ENCODE measurements at regions not wholly inside any gene's neighbourhood (a gene's known extent, or its start where the extent isn't known, plus 50 kb on each side); places are given as distances from the start of the nearest gene placed in this dataset.

- DNase-seq = no peak
- H3K27ac Mint-ChIP-seq = no peak overlapping the region
- no peaks in the 10 kb centered on the region for H3K9me3 Mint-ChIP-seq
- no peak overlapping the region for H3K4me3 Mint-ChIP-seq
- H3K27me3 Mint-ChIP-seq = no peaks in the 10 kb centered on the region
- no peaks in the 10 kb centered on the region for H3K4me1 Mint-ChIP-seq
- no peaks in the 10 kb centered on the region for H3K36me3 Mint-ChIP-seq
Observed at GRCh38 chr3:194830978-194831377, 145.3 kb downstream of the FAM43A start.

GRCh38 chr3:194832346-194833104, 146.8 kb downstream of the FAM43A start:
- Mint-ChIP-seq H3K4me3 (no peak overlapping the region), H3K4me1 (no peaks in the 10 kb centered on the region), H3K36me3 (no peaks in the 10 kb centered on the region), H3K27ac (no peak overlapping the region), H3K27me3 (no peaks in the 10 kb centered on the region), H3K9me3 (no peaks in the 10 kb centered on the region)
- no peak for DNase-seq

- H3K27ac Mint-ChIP-seq = no peak overlapping the region
Observed at GRCh38 chr3:194833114-194833910, 147.6 kb downstream of the FAM43A start.

GRCh38 chr3:194836661-194837060, 151.0 kb downstream of the FAM43A start:
- H3K27ac Mint-ChIP-seq = no peak overlapping the region
- no peak for DNase-seq
- H3K4me3 Mint-ChIP-seq = no peak overlapping the region
- no peaks in the 10 kb centered on the region for H3K4me1 Mint-ChIP-seq
- no peaks in the 10 kb centered on the region for H3K27me3 Mint-ChIP-seq
- H3K9me3 Mint-ChIP-seq = no peaks in the 10 kb centered on the region
- no peaks in the 10 kb centered on the region for H3K36me3 Mint-ChIP-seq

More at GRCh38 chr3:194833114-194833910, 147.6 kb downstream of the FAM43A start:
- Mint-ChIP-seq H3K9me3 (no peaks in the 10 kb centered on the region), H3K4me1 (no peaks in the 10 kb centered on the region), H3K27me3 (no peaks in the 10 kb centered on the region), H3K4me3 (no peak overlapping the region), H3K36me3 (no peaks in the 10 kb centered on the region)
- no peak for DNase-seq

- no peak for DNase-seq
- Mint-ChIP-seq H3K9me3 (no peaks in the 10 kb centered on the region), H3K4me3 (no peak overlapping the region), H3K36me3 (no peaks in the 10 kb centered on the region), H3K27ac (no peak overlapping the region), H3K4me1 (no peaks in the 10 kb centered on the region), H3K27me3 (no peaks in the 10 kb centered on the region)
Observed at GRCh38 chr3:194837457-194838127, 151.9 kb downstream of the FAM43A start.

GRCh38 chr3:194838236-194838635, 152.6 kb downstream of the FAM43A start:
- Mint-ChIP-seq H3K4me3 (no peak overlapping the region), H3K4me1 (no peaks in the 10 kb centered on the region), H3K36me3 (no peaks in the 10 kb centered on the region), H3K27me3 (no peaks in the 10 kb centered on the region), H3K27ac (no peak overlapping the region), H3K9me3 (no peaks in the 10 kb centered on the region)
- no peak for DNase-seq

- Mint-ChIP-seq H3K36me3 (no peaks in the 10 kb centered on the region), H3K27me3 (no peaks in the 10 kb centered on the region), H3K4me3 (no peak overlapping the region), H3K27ac (no peak overlapping the region), H3K9me3 (no peaks in the 10 kb centered on the region), H3K4me1 (no peaks in the 10 kb centered on the region)
- no peak for DNase-seq
Observed at GRCh38 chr3:194840661-194841514, 155.2 kb downstream of the FAM43A start.

GRCh38 chr3:194841515-194841841, 155.8 kb downstream of the FAM43A start:
- DNase-seq = no peak
- Mint-ChIP-seq H3K4me1 (no peaks in the 10 kb centered on the region), H3K27ac (no peak overlapping the region), H3K9me3 (no peaks in the 10 kb centered on the region), H3K27me3 (no peaks in the 10 kb centered on the region), H3K36me3 (no peaks in the 10 kb centered on the region), H3K4me3 (no peak overlapping the region)

- H3K27me3 Mint-ChIP-seq = no peaks in the 10 kb centered on the region
- no peak overlapping the region for H3K27ac Mint-ChIP-seq
- no peak overlapping the region for H3K4me3 Mint-ChIP-seq
- H3K4me1 Mint-ChIP-seq = no peaks in the 10 kb centered on the region
- no peak for DNase-seq
- H3K9me3 Mint-ChIP-seq = no peaks in the 10 kb centered on the region
- no peaks in the 10 kb centered on the region for H3K36me3 Mint-ChIP-seq
Observed at GRCh38 chr3:194843556-194843955, 157.9 kb downstream of the FAM43A start.

- Mint-ChIP-seq H3K27ac (no peak overlapping the region), H3K4me3 (no peak overlapping the region), H3K36me3 (no peaks in the 10 kb centered on the region), H3K27me3 (no peaks in the 10 kb centered on the region), H3K4me1 (no peaks in the 10 kb centered on the region), H3K9me3 (no peaks in the 10 kb centered on the region)
- no peak for DNase-seq
Observed at GRCh38 chr3:194844046-194844445, 158.4 kb downstream of the FAM43A start.

- Mint-ChIP-seq H3K36me3 (no peaks in the 10 kb centered on the region), H3K27ac (no peak overlapping the region), H3K9me3 (no peaks in the 10 kb centered on the region), H3K27me3 (no peaks in the 10 kb centered on the region), H3K4me1 (no peaks in the 10 kb centered on the region), H3K4me3 (no peak overlapping the region)
- no peak for DNase-seq
Observed at GRCh38 chr3:194849166-194849875, 163.6 kb downstream of the FAM43A start.

GRCh38 chr3:194851254-194851653, 165.6 kb downstream of the FAM43A start:
- H3K4me1 Mint-ChIP-seq = no peaks in the 10 kb centered on the region
- H3K36me3 Mint-ChIP-seq = no peaks in the 10 kb centered on the region
- no peaks in the 10 kb centered on the region for H3K27me3 Mint-ChIP-seq
- no peak overlapping the region for H3K4me3 Mint-ChIP-seq
- H3K9me3 Mint-ChIP-seq = no peaks in the 10 kb centered on the region
- no peak for DNase-seq
- no peak overlapping the region for H3K27ac Mint-ChIP-seq

GRCh38 chr3:194851941-194852340, 166.3 kb downstream of the FAM43A start:
- DNase-seq = no peak
- H3K27me3 Mint-ChIP-seq = no peaks in the 10 kb centered on the region
- H3K9me3 Mint-ChIP-seq = no peaks in the 10 kb centered on the region
- no peaks in the 10 kb centered on the region for H3K4me1 Mint-ChIP-seq
- H3K27ac Mint-ChIP-seq = no peak overlapping the region
- H3K4me3 Mint-ChIP-seq = no peak overlapping the region
- H3K36me3 Mint-ChIP-seq = no peaks in the 10 kb centered on the region

GRCh38 chr3:194852345-194852744, 166.7 kb downstream of the FAM43A start:
- no peaks in the 10 kb centered on the region for H3K27me3 Mint-ChIP-seq

More at GRCh38 chr3:194852345-194852744, 166.7 kb downstream of the FAM43A start:
- no peak for DNase-seq
- no peak overlapping the region for H3K4me3 Mint-ChIP-seq
- no peaks in the 10 kb centered on the region for H3K36me3 Mint-ChIP-seq
- H3K9me3 Mint-ChIP-seq = no peaks in the 10 kb centered on the region
- H3K4me1 Mint-ChIP-seq = no peaks in the 10 kb centered on the region
- H3K27ac Mint-ChIP-seq = no peak overlapping the region

All from activated naive CD8-positive, alpha-beta T cell treated with anti-CD3 and anti-CD28 coated beads for 36 hours (primary cell).